Endothelial cell of umbilical vein (primary cell): ENCODE measurements at regions not wholly inside any gene's neighbourhood (a gene's known extent, or its start where the extent isn't known, plus 50 kb on each side); places are given as distances from the start of the nearest gene placed in this dataset.

Experiments
- BruUV-seq: library from RNA; stranded (reverse); fragments of 400-500 nt; replicated peaks from 2 replicates; lab custom pipeline; 2021; lab: Mats Ljungman, UMichigan
- CTCF ChIA-PET: fragments of 300-600, 350-600 bp; sonication (Branson Sonifier 250); formaldehyde crosslinking; loops from one replicate; lab custom pipeline; 2021; ENCODE audit warnings: antibody characterized with exemption, inconsistent platforms; lab: Charles Lee
- POLR2A ChIA-PET: fragments of 300-600, 350-600 bp; sonication (Branson Sonifier 250); formaldehyde crosslinking; loops from one replicate; lab custom pipeline; 2021; ENCODE audit warnings: antibody characterized with exemption, inconsistent platforms; lab: Charles Lee
- DNase-seq: peaks from one replicate; pipeline ENCODE4 v3.0.0-alpha.2; 2011; ENCODE audit warnings: low read depth, low spot score
- FAIRE-seq: peaks from 2 replicates; lab custom pipeline; 2011; peaks lifted over from hg19 to GRCh38; lab: Jason Lieb, UNC
- H2AFZ ChIP-seq: 2 replicates; pipeline ENCODE4 v1.6.0; 2012; ENCODE audit warnings: low read depth, low read length, control low read depth, inconsistent platforms
- H3K27ac ChIP-seq: 2 replicates; pipeline ENCODE4 v1.5.1; 2011; ENCODE audit warnings: low read depth, mild to moderate bottlenecking, control low read depth, low read length, moderate library complexity; ENCODE audit not compliant: insufficient read depth
- H3K27me3 ChIP-seq, 2 experiments: 2 replicates each; pipeline versions ENCODE4 v1.6.0 to v1.6.1; 2011; ENCODE audit warnings: low read length in 2 of 2, mixed read lengths in 1 of 2; ENCODE audit not compliant: control insufficient read depth in 2 of 2, insufficient read depth in 2 of 2
- H3K36me3 ChIP-seq, 2 experiments: 2 replicates in 1 of 2; 3 replicates in 1 of 2; pipeline ENCODE4 v1.5.1; 2011; ENCODE audit warnings: low read length in 2 of 2, mild to moderate bottlenecking in 1 of 2, moderate library complexity in 1 of 2; ENCODE audit not compliant: control insufficient read depth in 2 of 2, insufficient read depth in 2 of 2; ENCODE audit errors: extremely low read depth in 1 of 2
- H3K4me1 ChIP-seq: 3 replicates; pipeline ENCODE4 v1.5.1; 2011; ENCODE audit warnings: mild to moderate bottlenecking, low read length; ENCODE audit not compliant: control insufficient read depth, insufficient read depth; ENCODE audit errors: extremely low read depth
- H3K4me2 ChIP-seq: 2 replicates; pipeline ENCODE4 v1.6.1; 2011; ENCODE audit warnings: low read length, control low read depth, mixed read lengths; ENCODE audit not compliant: insufficient read depth
- H3K4me3 ChIP-seq, 3 experiments: fragments of 200-600 bp in 1 of 3; sonication (generic), shearing (Covaris generic) in 1 of 3; replicated peaks in 1 of 3; 2 replicates each; pipeline ENCODE4 v1.5.1; 2011 to 2016; ENCODE audit warnings: control low read depth in 3 of 3, low read length in 3 of 3, mild to moderate bottlenecking in 2 of 3, inconsistent platforms in 1 of 3, low read depth in 1 of 3, moderate library complexity in 1 of 3; ENCODE audit not compliant: insufficient read depth in 1 of 3
- H3K79me2 ChIP-seq: 2 replicates; pipeline ENCODE4 v1.6.0; 2012; ENCODE audit warnings: low read length, inconsistent platforms; ENCODE audit not compliant: control insufficient read depth, insufficient read depth
- H3K9ac ChIP-seq: replicated peaks from 2 replicates; pipeline ENCODE3; 2011; ENCODE audit warnings: low read length, control low read depth; ENCODE audit not compliant: insufficient read depth; ENCODE audit errors: extremely low read depth
- H3K9me1 ChIP-seq: replicated peaks from 3 replicates; pipeline ENCODE4 v1.6.0; 2011; ENCODE audit warnings: mild to moderate bottlenecking, low read length; ENCODE audit not compliant: control insufficient read depth, insufficient read depth; ENCODE audit errors: extremely low read depth
- H3K9me3 ChIP-seq: replicated peaks from 2 replicates; pipeline ENCODE4 v1.5.1; 2012; ENCODE audit warnings: low read length, inconsistent platforms; ENCODE audit not compliant: control insufficient read depth, insufficient read depth
- H4K20me1 ChIP-seq: replicated peaks from 2 replicates; pipeline ENCODE3; 2011; ENCODE audit warnings: mild to moderate bottlenecking, low read length; ENCODE audit not compliant: control insufficient read depth, insufficient read depth; ENCODE audit errors: extremely low read depth
- EZH2 ChIP-seq: IDR thresholded peaks from 2 replicates; pipeline ENCODE4 v1.6.1; 2012; ENCODE audit warnings: borderline replicate concordance, low read depth, mild to moderate bottlenecking, moderate library complexity, low read length, inconsistent platforms; ENCODE audit not compliant: severe bottlenecking
- FOS ChIP-seq: IDR thresholded peaks from 2 replicates; pipeline ENCODE4 v1.6.1; 2011; ENCODE audit warnings: mild to moderate bottlenecking, low read length, moderate library complexity, borderline replicate concordance; ENCODE audit not compliant: insufficient read depth
- GATA2 ChIP-seq: IDR thresholded peaks from 2 replicates; pipeline ENCODE4 v1.7.0; 2011; ENCODE audit warnings: low read depth, mild to moderate bottlenecking, moderate library complexity, mixed read lengths, low read length; ENCODE audit not compliant: insufficient read length, insufficient read depth
- JUN ChIP-seq: IDR thresholded peaks from 2 replicates; pipeline ENCODE4 v1.6.1; 2011; ENCODE audit warnings: borderline replicate concordance, low read depth; ENCODE audit not compliant: insufficient read length, insufficient read depth
- MYC ChIP-seq: IDR thresholded peaks from one replicate; pipeline ENCODE4 v1.6.1; 2011; ENCODE audit warnings: mild to moderate bottlenecking, low read depth, low read length
- POLR2A ChIP-seq: IDR thresholded peaks from 2 replicates; pipeline ENCODE4 v1.6.1; 2012; ENCODE audit warnings: low read depth, mild to moderate bottlenecking, control low read depth, low read length
- POLR2AphosphoS5 ChIP-seq: IDR thresholded peaks from 2 replicates; pipeline ENCODE4 v1.6.1; 2012; ENCODE audit warnings: low read depth, mild to moderate bottlenecking, control low read depth, low read length, moderate library complexity; ENCODE audit not compliant: insufficient read depth
- dilution Hi-C: fragments of 300-500 bp; cut with MboI; formaldehyde crosslinking; loops from one replicate; pipeline ENCODE4 v1.15.0; 2019; ENCODE audit warnings: low sequenced_read_pairs; ENCODE audit not compliant: extremely low pct_ligation_motif_present
- intact Hi-C: fragments of 100-400 bp; cut with micrococcal nuclease; formaldehyde crosslinking; loops from one replicate; pipeline ENCODE4 v1.10.0; 2022
- TF ChIP-seq, protein P1 (sequence below), 2 donors: IDR thresholded peaks; 1 replicate in 1 of 2; 2 replicates in 1 of 2; pipeline ENCODE4 v1.5.1; 2011; ENCODE audit warnings: low read length in 2 of 2, mild to moderate bottlenecking in 2 of 2, moderate library complexity in 2 of 2, control low read depth in 1 of 2, inconsistent platforms in 1 of 2, low read depth in 1 of 2; ENCODE audit not compliant: insufficient read depth in 1 of 2; ENCODE audit errors: extremely low read depth in 1 of 2
- TF ChIP-seq, protein P2 (sequence below): IDR thresholded peaks from 2 replicates; pipeline ENCODE4 v1.6.1; 2011; ENCODE audit not compliant: insufficient read depth, insufficient read length

GRCh38 chr18:23351521-23351920 is 101.6 kb upstream of the RIOK3 start:
- Histone ChIP-seq H3K27me3 (no peaks in the 10 kb centered on the region), H3K79me2 (no peaks in the 10 kb centered on the region), H2AFZ (no peak overlapping the region), H3K4me3 (no peak overlapping the region), H3K27ac (no peak overlapping the region), H3K4me1 (peaks cover 7% of the 10 kb centered on the region), H3K36me3 (no peaks in the 10 kb centered on the region), H3K9ac (no peak overlapping the region), H3K9me1 (no peaks in the 10 kb centered on the region), H4K20me1 (no peaks in the 10 kb centered on the region), H3K9me3 (no peaks in the 10 kb centered on the region), H3K4me2 (no peak overlapping the region)
- ChIA-PET POLR2A (no interaction called here), CTCF (interaction anchor here (1.3 kb wide), 1 partner anchor 9 kb away, joined by 4 read pairs; no protein-coding TSS in a partner anchor)
- intact Hi-C loops = no loop called here
- dilution Hi-C loops = no loop called here
- no peak for DNase-seq
- TF ChIP-seq MYC (no peak), EZH2 (no peak), JUN (no peak)
- TF ChIP-seq, protein P1, sequence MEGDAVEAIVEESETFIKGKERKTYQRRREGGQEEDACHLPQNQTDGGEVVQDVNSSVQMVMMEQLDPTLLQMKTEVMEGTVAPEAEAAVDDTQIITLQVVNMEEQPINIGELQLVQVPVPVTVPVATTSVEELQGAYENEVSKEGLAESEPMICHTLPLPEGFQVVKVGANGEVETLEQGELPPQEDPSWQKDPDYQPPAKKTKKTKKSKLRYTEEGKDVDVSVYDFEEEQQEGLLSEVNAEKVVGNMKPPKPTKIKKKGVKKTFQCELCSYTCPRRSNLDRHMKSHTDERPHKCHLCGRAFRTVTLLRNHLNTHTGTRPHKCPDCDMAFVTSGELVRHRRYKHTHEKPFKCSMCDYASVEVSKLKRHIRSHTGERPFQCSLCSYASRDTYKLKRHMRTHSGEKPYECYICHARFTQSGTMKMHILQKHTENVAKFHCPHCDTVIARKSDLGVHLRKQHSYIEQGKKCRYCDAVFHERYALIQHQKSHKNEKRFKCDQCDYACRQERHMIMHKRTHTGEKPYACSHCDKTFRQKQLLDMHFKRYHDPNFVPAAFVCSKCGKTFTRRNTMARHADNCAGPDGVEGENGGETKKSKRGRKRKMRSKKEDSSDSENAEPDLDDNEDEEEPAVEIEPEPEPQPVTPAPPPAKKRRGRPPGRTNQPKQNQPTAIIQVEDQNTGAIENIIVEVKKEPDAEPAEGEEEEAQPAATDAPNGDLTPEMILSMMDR (IDR thresholded peaks at IDR 0.05; ENCODE audit: extremely low read depth in 1 of 2, insufficient read depth in 1 of 2, low read depth in 1 of 2, low read length in 2 of 2) = no peak
- no TSS peak for BruUV-seq
- FAIRE-seq = no peak

- H3K27me3 ChIP-seq = no peaks in the 10 kb centered on the region
Measured at GRCh38 chr18:23352042-23352441, 101.0 kb upstream of the RIOK3 start.

More at GRCh38 chr18:23352042-23352441, 101.0 kb upstream of the RIOK3 start:
- Histone ChIP-seq H4K20me1 (no peaks in the 10 kb centered on the region), H3K36me3 (no peaks in the 10 kb centered on the region), H3K9me3 (no peaks in the 10 kb centered on the region), H3K4me2 (no peak overlapping the region), H3K4me1 (peaks cover 7% of the 10 kb centered on the region), H3K9me1 (no peaks in the 10 kb centered on the region), H3K79me2 (no peaks in the 10 kb centered on the region), H3K9ac (no peak overlapping the region), H3K27ac (no peak overlapping the region), H3K4me3 (no peak overlapping the region), H2AFZ (no peak overlapping the region)
- intact Hi-C loops (no loop called here), dilution Hi-C loops (no loop called here)
- CTCF ChIA-PET = interaction anchor here (0.8 to 1.3 kb wide), 3 partner anchors 8 to 60 kb away, joined by 3 to 4 read pairs (median 3); no protein-coding TSS in a partner anchor
- POLR2A ChIA-PET = no interaction called here
- no peak for DNase-seq
- TF ChIP-seq, protein P1 (IDR thresholded peaks at IDR 0.05; ENCODE audit: extremely low read depth in 1 of 2, insufficient read depth in 1 of 2, low read depth in 1 of 2, low read length in 2 of 2) = no peak
- TF ChIP-seq, protein P2, sequence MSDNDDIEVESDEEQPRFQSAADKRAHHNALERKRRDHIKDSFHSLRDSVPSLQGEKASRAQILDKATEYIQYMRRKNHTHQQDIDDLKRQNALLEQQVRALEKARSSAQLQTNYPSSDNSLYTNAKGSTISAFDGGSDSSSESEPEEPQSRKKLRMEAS = no peak
- no peak for TF ChIP-seq JUN
- TF ChIP-seq EZH2 = no peak
- TF ChIP-seq FOS = no peak
- TF ChIP-seq POLR2A = no peak
- no peak for TF ChIP-seq GATA2
- TF ChIP-seq MYC = no peak
- TF ChIP-seq POLR2AphosphoS5 = no peak
- no TSS peak for BruUV-seq
- no peak for FAIRE-seq
